ENCODE measurements at regions not wholly inside any gene's neighbourhood (a gene's known extent, or its start where the extent isn't known, plus 50 kb on each side); places are given as distances from the start of the nearest gene placed in this dataset.
"Not testable (repeated sequence)": the region's sequence is repeated elsewhere in the genome, so short reads cannot be mapped to it uniquely, and the experiment has no call there.

- H3K27me3 ChIP-seq (ENCODE audit: insufficient read depth, poor library complexity, severe bottlenecking) = no peaks in the 10 kb centered on the region
- DNase-seq (ENCODE audit: low spot score) (no peak), ATAC-seq (ENCODE audit: low read depth) (no peak)
- H3K27ac ChIP-seq (ENCODE audit: poor library complexity, severe bottlenecking) = no peak overlapping the region
- H3K9me3 ChIP-seq (ENCODE audit: severe bottlenecking) = no peaks in the 10 kb centered on the region
- no peaks in the 10 kb centered on the region for H3K4me1 ChIP-seq (ENCODE audit: insufficient read depth, poor library complexity, severe bottlenecking)
- no peak overlapping the region for H3K4me3 ChIP-seq (ENCODE audit: severe bottlenecking)
- no peaks in the 10 kb centered on the region for H3K36me3 ChIP-seq (ENCODE audit: low read depth)
- TF ChIP-seq CTCF (IDR thresholded peaks at IDR 0.05; ENCODE audit: poor library complexity, severe bottlenecking) = no peak
Observed at GRCh38 chr3:72505539-72506405, 342.5 kb downstream of the SHQ1 start.

DNA sequence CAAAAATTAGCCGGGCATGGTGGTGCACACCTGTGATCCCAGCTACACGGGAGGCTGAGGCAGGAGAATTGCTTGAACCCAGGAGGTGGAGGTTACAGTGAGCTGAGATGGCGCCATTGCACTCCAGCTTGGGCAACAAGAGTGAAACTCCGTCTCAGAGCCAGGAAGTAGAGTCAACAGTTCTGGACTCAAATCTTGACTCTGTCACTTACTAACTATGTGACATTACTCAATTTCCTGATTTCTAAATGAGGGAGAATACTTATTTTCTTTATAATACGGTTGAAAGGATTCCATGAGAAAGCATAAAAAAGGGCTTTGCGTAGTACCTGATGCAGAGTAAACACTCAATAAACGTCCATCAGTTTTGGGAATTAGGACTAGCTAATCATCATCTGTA is 350.7 kb downstream of the SHQ1 start:
- not testable (repeated sequence) for DNase-seq (ENCODE audit: low spot score)

GRCh38 chr3:72496051-72496670 is 352.1 kb downstream of the SHQ1 start:
- DNase-seq (ENCODE audit: low spot score) = no peak
- no peak overlapping the region for H3K27ac ChIP-seq (ENCODE audit: poor library complexity, severe bottlenecking)
- TF ChIP-seq CTCF (IDR thresholded peaks at IDR 0.05; ENCODE audit: poor library complexity, severe bottlenecking) = no peak
- no peaks in the 10 kb centered on the region for H3K27me3 ChIP-seq (ENCODE audit: insufficient read depth, poor library complexity, severe bottlenecking)
- H3K4me3 ChIP-seq (ENCODE audit: severe bottlenecking) = no peak overlapping the region
- no peaks in the 10 kb centered on the region for H3K36me3 ChIP-seq (ENCODE audit: low read depth)
- peaks cover 11% of the 10 kb centered on the region for H3K4me1 ChIP-seq (ENCODE audit: insufficient read depth, poor library complexity, severe bottlenecking)
- H3K9me3 ChIP-seq (ENCODE audit: severe bottlenecking) = no peaks in the 10 kb centered on the region
- ATAC-seq (ENCODE audit: low read depth) = no peak

More for the DNA sequence above, 350.7 kb downstream of the SHQ1 start:
- not testable (repeated sequence) for H3K9me3 ChIP-seq (ENCODE audit: severe bottlenecking); H3K36me3 ChIP-seq (ENCODE audit: low read depth); H3K27ac ChIP-seq (ENCODE audit: poor library complexity, severe bottlenecking); H3K4me1 ChIP-seq (ENCODE audit: insufficient read depth, poor library complexity, severe bottlenecking); H3K4me3 ChIP-seq (ENCODE audit: severe bottlenecking); ATAC-seq (ENCODE audit: low read depth); H3K27me3 ChIP-seq (ENCODE audit: insufficient read depth, poor library complexity, severe bottlenecking)

- Histone ChIP-seq H3K4me1 (ENCODE audit: insufficient read depth, poor library complexity, severe bottlenecking) (peaks cover 11% of the 10 kb centered on the region), H3K36me3 (ENCODE audit: low read depth) (no peaks in the 10 kb centered on the region), H3K27me3 (ENCODE audit: insufficient read depth, poor library complexity, severe bottlenecking) (no peaks in the 10 kb centered on the region), H3K9me3 (ENCODE audit: severe bottlenecking) (no peaks in the 10 kb centered on the region), H3K27ac (ENCODE audit: poor library complexity, severe bottlenecking) (no peak overlapping the region), H3K4me3 (ENCODE audit: severe bottlenecking) (no peak overlapping the region)
- ATAC-seq (ENCODE audit: low read depth) (no peak), DNase-seq (ENCODE audit: low spot score) (no peak)
- TF ChIP-seq CTCF (IDR thresholded peaks at IDR 0.05; ENCODE audit: poor library complexity, severe bottlenecking) = no peak
Observed at GRCh38 chr3:72494626-72495025, 353.6 kb downstream of the SHQ1 start.

DNA sequence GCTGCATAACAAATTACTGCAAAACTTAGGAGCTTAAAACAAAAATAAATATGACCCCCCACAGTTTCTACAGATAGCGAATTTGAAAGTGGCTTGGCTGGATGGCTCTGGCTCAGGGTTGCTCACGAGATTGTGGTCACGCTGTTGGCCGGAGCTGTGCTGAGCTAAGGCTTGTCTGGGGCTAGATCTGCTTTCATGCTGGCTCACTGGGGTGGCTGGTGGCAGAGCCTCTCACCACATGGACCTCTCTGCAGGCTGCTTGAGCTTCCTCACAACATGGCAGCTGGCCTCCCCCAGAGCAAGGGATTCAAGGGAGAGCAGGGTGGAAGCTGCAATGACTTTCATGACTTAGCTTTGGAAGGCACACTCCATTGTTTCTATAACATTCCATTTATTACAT is 354.1 kb downstream of the SHQ1 start:
- Histone ChIP-seq H3K4me1 (ENCODE audit: insufficient read depth, poor library complexity, severe bottlenecking) (peaks cover 11% of the 10 kb centered on the region), H3K36me3 (ENCODE audit: low read depth) (no peaks in the 10 kb centered on the region), H3K9me3 (ENCODE audit: severe bottlenecking) (no peaks in the 10 kb centered on the region), H3K27ac (ENCODE audit: poor library complexity, severe bottlenecking) (no peak overlapping the region), H3K4me3 (ENCODE audit: severe bottlenecking) (no peak overlapping the region), H3K27me3 (ENCODE audit: insufficient read depth, poor library complexity, severe bottlenecking) (no peaks in the 10 kb centered on the region)
- DNase-seq (ENCODE audit: low spot score) (no peak), ATAC-seq (ENCODE audit: low read depth) (no peak)
- TF ChIP-seq CTCF (IDR thresholded peaks at IDR 0.05; ENCODE audit: poor library complexity, severe bottlenecking) = no peak
